Large intestine (tissue), 3 donors: ENCODE measurements at regions not wholly inside any gene's neighbourhood (a gene's known extent, or its start where the extent isn't known, plus 50 kb on each side); places are given as distances from the start of the nearest gene placed in this dataset.
"Not testable (repeated sequence)": the region's sequence is repeated elsewhere in the genome, so short reads cannot be mapped to it uniquely, and the experiment has no call there.

Experiments
- DNase-seq, 2 donors: peaks; one replicate each; pipeline versions ENCODE4 v3.0.0 to v3.0.0-alpha.2; 2013
- H3K27ac ChIP-seq: one replicate; pipeline ENCODE4 v1.5.1; 2013; ENCODE audit warnings: low read length
- H3K27me3 ChIP-seq: 2 replicates; pipeline ENCODE4 v1.6.1; 2013; ENCODE audit warnings: low read length; ENCODE audit not compliant: control insufficient read depth, insufficient read depth
- H3K36me3 ChIP-seq: 2 replicates; pipeline ENCODE4 v1.6.1; 2013; ENCODE audit warnings: low read length; ENCODE audit not compliant: control insufficient read depth, insufficient read depth
- H3K4me1 ChIP-seq: one replicate; pipeline ENCODE4 v1.6.1; 2013; ENCODE audit warnings: low read length; ENCODE audit not compliant: control insufficient read depth, insufficient read depth
- H3K4me3 ChIP-seq: one replicate; pipeline ENCODE4 v1.5.1; 2013; ENCODE audit warnings: low read length
- H3K9me3 ChIP-seq: one replicate; pipeline ENCODE4 v1.6.1; 2013; ENCODE audit warnings: mild to moderate bottlenecking, low read depth, low read length, moderate library complexity; ENCODE audit not compliant: control insufficient read depth
- WGBS: methylation state at CpG from one replicate; pipeline ENCODE4 v1.1.5; 2013; ENCODE audit warnings: low lambda C conversion rate; ENCODE audit not compliant: insufficient coverage; 5-methylcytosine and 5-hydroxymethylcytosine counted together

DNA sequence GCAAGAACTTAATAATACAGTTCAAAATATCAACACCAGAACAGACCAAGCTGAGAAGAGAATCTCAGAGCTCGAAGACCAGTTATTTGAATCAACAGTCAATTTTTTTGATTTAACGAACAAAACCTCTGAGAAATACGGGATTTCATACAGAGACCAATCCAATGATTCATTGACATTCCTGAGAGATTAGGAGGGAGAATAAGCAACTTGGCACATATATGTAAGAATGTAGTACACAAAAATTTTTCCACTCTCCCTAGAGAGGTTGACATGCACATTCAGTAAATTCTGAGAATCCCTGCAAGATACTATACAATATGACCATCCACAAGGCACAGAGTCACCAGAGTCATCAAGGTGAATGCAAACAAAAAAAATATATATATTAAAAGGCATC is 1577.3 kb upstream of the C9orf72 start:
- DNase-seq: no peak
- no peaks in the 10 kb centered on the region for H3K9me3 ChIP-seq
- no peaks in the 10 kb centered on the region for H3K36me3 ChIP-seq
- H3K4me1 ChIP-seq: no peaks in the 10 kb centered on the region
- no peak overlapping the region for H3K4me3 ChIP-seq
- H3K27ac ChIP-seq: no peak overlapping the region
- H3K27me3 ChIP-seq: no peaks in the 10 kb centered on the region
- no CpG with 5 or more reads among the region's 3 CpGs for WGBS

DNA sequence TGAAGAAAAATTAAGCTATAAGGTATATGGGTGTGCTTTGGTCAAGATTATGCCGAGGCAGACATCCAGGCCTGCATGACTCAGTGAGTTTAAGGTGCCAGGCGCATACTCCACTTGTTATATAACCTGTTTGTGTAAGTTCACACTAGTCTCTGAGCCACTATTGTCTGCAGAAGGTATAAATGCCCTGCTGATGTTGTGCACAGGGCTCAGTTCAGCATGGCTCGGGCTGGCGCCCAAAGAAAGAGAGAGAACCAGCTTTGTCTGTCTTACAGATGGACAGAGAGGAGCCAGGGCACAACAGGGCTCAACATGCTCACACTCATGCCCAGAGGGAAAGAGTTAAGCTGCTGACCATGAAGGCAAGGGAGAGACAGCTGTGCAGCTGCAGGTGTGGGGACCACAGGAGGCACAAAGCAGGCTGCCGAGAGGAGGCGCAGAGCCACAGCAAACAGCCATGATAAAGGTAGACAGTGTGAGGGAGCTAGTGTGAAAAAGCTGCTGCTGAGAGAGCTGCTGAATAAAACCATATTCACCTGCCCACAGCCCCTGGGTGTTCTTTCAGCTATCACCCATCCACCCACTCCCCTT is 1587.6 kb upstream of the C9orf72 start:
- Histone ChIP-seq H3K9me3 (no peaks in the 10 kb centered on the region), H3K27me3 (no peaks in the 10 kb centered on the region), H3K27ac (no peak overlapping the region), H3K4me1 (no peaks in the 10 kb centered on the region), H3K4me3 (no peak overlapping the region), H3K36me3 (no peaks in the 10 kb centered on the region)
- WGBS: no CpG with 5 or more reads among the region's 6 CpGs
- DNase-seq: no peak

DNA sequence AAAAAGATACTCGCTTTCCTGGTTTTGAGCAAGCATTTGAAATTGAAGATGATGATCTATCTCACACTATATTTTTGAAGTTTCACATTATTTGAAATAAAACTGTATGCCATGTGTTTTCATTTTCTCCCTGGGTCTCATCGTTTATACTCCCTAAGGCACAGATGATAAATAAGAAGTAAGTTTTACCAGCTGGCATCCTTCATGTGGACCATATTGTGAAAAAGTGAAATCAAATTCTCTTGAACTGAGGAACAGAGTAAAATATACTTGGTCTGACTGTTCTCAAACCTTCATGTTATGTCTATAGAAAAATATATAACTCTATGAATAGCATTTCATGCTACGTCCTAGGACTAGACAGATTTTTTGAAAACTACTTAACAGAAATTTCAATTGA is 1600.9 kb upstream of the C9orf72 start:
- H3K4me1 ChIP-seq: no peaks in the 10 kb centered on the region
- WGBS: 82% methylated on average over 2 of the region's 3 CpGs

DNA sequence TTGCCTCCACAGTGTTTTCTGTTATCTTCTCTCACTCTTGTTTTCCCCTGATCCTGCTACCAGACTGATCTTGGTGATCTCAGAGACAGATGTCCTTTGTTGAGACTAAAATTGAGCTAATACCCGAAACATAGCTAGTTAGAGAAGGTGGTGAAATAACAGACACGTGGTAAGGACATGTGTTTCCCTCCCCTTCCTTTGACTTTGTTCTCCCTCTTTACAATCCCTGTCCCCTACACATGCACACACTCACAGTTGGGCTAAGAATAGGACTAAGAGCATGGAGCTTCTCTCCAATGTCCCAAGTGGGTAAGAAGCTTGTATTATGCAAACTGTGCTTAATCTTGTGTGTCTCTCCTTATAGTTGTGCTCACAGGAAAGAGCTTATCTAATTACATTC is 1603.0 kb upstream of the C9orf72 start:
- no peaks in the 10 kb centered on the region for H3K4me1 ChIP-seq
- no peaks in the 10 kb centered on the region for H3K36me3 ChIP-seq
- DNase-seq: no peak
- WGBS: 82% methylated on average over 2 of the region's 2 CpGs
- H3K9me3 ChIP-seq: no peaks in the 10 kb centered on the region
- H3K4me3 ChIP-seq: no peak overlapping the region
- no peak overlapping the region for H3K27ac ChIP-seq
- H3K27me3 ChIP-seq: no peaks in the 10 kb centered on the region

More for the DNA sequence above, 1600.9 kb upstream of the C9orf72 start:
- no peak for DNase-seq
- Histone ChIP-seq H3K27me3 (no peaks in the 10 kb centered on the region), H3K36me3 (no peaks in the 10 kb centered on the region), H3K4me3 (no peak overlapping the region), H3K27ac (no peak overlapping the region), H3K9me3 (no peaks in the 10 kb centered on the region)

DNA sequence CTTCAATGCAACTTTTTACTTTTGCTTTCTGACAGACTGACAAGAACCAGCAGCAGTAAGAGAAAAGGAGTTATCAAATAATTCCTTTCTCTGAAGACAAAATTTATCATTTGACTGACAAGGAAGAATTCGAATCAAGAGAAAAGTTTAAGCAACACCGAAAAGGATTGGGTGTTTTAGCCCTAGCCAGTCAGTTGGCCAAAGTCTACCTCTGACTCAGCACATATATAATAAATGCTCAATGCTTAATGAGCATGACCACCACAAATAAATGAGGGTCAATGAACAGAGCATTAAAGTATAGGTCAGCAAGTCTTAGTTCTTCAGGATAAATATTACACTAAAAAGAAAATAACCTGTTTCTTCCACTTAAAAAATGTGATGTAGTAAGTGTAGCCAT is 1603.5 kb upstream of the C9orf72 start:
- no peak overlapping the region for H3K4me3 ChIP-seq
- no peaks in the 10 kb centered on the region for H3K4me1 ChIP-seq
- no peaks in the 10 kb centered on the region for H3K36me3 ChIP-seq
- 100% methylated on average over 1 of the region's 2 CpGs for WGBS
- no peak for DNase-seq
- no peak overlapping the region for H3K27ac ChIP-seq
- no peaks in the 10 kb centered on the region for H3K27me3 ChIP-seq
- no peaks in the 10 kb centered on the region for H3K9me3 ChIP-seq

DNA sequence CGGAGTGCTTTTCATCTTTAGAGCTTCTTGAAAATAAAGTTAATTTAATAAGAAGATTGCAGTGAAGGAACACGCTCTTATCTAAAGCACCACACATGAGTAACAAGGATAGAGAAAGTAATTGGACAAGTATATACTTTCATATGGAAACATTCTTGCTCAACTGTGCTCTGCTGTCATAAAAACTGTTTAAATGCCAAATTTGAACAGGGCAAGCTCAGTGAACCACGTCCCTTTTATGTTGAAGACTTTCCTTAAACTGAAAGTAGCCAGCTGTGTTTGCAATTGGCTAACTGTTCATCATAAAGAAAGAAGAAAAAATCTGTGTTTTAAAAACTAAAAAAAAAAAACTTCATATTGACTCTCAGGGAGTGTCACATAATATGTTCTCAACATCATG is 1610.7 kb upstream of the C9orf72 start:
- WGBS: 83% methylated on average over 2 of the region's 3 CpGs
- Histone ChIP-seq H3K9me3 (no peaks in the 10 kb centered on the region), H3K27me3 (no peaks in the 10 kb centered on the region), H3K4me1 (no peaks in the 10 kb centered on the region), H3K27ac (no peak overlapping the region), H3K4me3 (no peak overlapping the region), H3K36me3 (no peaks in the 10 kb centered on the region)
- no peak for DNase-seq

DNA sequence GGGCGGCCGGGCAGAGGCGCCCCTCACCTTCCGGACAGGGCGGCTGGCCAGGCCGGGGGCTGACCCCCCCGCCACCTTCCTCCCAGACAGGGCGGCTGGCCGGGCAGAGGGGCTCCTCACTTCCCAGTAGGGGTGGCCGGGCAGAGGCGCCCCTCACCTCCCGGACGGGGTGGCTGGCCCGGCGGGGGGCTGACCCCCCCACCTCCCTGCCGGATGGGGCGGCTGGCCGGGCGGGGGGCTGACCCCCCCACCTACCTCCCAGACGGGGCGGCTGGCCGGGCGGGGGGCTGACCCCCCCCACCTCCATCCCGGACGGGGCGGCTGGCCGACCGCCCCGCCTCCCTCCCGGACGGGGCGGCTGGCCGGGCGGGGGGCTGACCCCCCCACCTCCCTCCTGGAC is 1615.5 kb upstream of the C9orf72 start:
- H3K4me1 ChIP-seq, H3K9me3 ChIP-seq, DNase-seq, H3K27me3 ChIP-seq, H3K27ac ChIP-seq, H3K4me3 ChIP-seq, H3K36me3 ChIP-seq: not testable (repeated sequence)
- no CpG with 5 or more reads among the region's 34 CpGs for WGBS

DNA sequence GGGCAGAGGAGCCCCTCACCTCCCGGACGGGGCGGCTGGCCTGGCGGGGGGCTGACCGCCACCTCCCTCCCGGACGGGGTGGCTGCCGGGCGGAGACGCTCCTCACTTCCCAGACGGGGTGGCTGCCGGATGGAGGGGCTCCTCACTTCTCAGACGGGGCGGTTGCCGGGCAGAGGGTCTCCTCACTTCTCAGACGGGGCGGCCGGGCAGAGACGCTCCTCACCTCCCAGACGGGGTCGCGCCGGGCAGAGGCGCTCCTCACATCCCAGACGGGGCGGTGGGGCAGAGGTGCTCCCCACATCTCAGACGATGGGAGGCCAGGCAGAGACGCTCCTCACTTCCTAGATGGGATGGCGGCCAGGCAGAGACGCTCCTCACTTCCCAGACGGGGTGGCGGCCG is 1615.9 kb upstream of the C9orf72 start:
- no CpG with 5 or more reads among the region's 33 CpGs for WGBS
- not testable (repeated sequence) for H3K27ac ChIP-seq, H3K27me3 ChIP-seq, H3K4me3 ChIP-seq, H3K36me3 ChIP-seq, H3K9me3 ChIP-seq, DNase-seq, H3K4me1 ChIP-seq

DNA sequence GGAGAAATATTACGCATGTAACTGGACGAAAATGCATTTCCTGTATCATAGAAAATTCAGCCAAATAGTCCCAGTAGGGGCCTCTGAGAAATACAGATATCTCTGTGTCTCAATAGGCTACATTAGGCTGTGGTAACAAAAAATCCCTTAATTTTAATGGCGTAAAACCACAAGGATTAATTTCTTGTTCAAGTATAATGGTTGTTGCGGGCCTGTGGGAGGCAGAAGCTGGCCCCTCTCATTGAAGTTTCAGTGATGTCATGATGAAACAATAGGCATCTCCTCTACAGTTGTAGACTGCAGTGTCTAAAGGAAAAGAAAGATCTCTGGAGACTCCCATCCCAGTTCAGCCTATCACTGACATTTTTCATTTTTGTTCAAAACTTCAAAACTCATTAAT is 1625.6 kb upstream of the C9orf72 start:
- no peaks in the 10 kb centered on the region for H3K4me1 ChIP-seq
- 78% methylated on average over 1 of the region's 4 CpGs for WGBS
- no peak for DNase-seq
- H3K27me3 ChIP-seq: no peaks in the 10 kb centered on the region
- H3K9me3 ChIP-seq: no peaks in the 10 kb centered on the region
- no peak overlapping the region for H3K27ac ChIP-seq
- H3K36me3 ChIP-seq: no peaks in the 10 kb centered on the region
- H3K4me3 ChIP-seq: no peak overlapping the region

DNA sequence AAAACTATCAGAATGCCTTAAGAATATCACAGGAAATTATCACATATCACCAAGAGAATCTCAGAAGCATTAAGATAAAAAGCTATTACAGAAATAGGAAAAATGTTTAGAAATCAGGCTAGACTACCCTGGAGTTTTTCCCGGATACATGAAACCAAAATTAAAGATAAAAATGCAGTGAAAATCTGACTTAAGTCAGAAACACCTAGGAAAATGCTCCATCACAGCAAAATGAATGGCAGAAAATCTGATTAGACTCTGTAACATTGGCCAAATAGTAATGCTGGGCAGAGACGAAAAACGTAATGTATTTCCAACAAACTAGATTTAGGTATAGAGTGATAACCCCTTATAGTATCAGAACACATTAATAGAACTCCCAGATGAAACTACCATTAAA is 1626.7 kb upstream of the C9orf72 start:
- WGBS: 71% methylated on average over 1 of the region's 3 CpGs
- no peak for DNase-seq
- no peaks in the 10 kb centered on the region for H3K9me3 ChIP-seq

DNA sequence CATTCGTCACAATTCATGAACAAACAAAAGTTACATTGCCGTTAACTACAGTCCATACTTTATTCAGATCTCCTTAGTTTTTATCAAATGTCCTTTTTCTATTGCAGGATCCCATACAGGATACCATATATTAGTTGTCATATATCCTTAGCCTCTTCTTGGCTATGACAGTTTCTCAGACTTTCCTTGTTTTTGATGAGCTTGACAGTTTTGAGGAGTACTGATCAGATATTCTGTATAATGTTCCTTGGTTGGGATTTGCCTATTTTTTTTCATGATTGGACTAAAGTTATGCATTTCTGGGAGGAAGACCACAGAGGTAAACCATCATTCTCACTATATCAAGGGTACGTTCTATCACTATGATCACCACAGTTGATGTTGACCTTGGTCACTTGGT is 1627.4 kb upstream of the C9orf72 start:
- no peaks in the 10 kb centered on the region for H3K27me3 ChIP-seq
- no peak overlapping the region for H3K27ac ChIP-seq
- H3K36me3 ChIP-seq: no peaks in the 10 kb centered on the region
- no peak overlapping the region for H3K4me3 ChIP-seq
- H3K4me1 ChIP-seq: no peaks in the 10 kb centered on the region
- no peaks in the 10 kb centered on the region for H3K9me3 ChIP-seq
- no peak for DNase-seq
- 93% methylated on average over 2 of the region's 3 CpGs for WGBS

More for the DNA sequence above, 1626.7 kb upstream of the C9orf72 start:
- H3K4me1 ChIP-seq: no peaks in the 10 kb centered on the region
- H3K27ac ChIP-seq: no peak overlapping the region
- no peaks in the 10 kb centered on the region for H3K27me3 ChIP-seq
- no peaks in the 10 kb centered on the region for H3K36me3 ChIP-seq
- no peak overlapping the region for H3K4me3 ChIP-seq
